NCI-H526 (cell line): ENCODE measurements at regions not wholly inside any gene's neighbourhood (a gene's known extent, or its start where the extent isn't known, plus 50 kb on each side); places are given as distances from the start of the nearest gene placed in this dataset.
A peak's percentile ranks its signal among the peaks of the same experiment; 100 is the strongest.
"Not testable (repeated sequence)": the region's sequence is repeated elsewhere in the genome, so short reads cannot be mapped to it uniquely, and the experiment has no call there.

Experiments used
- DNase-seq, 2 experiments: peaks; one replicate each; lab custom pipeline; 2025; lab: John Stamatoyannopoulos, UW

GRCh38 chr3:130569461-130570365 lies 52.7 kb downstream of the COL6A6 start:
- peak; percentile 50 to 56 for DNase-seq

DNA sequence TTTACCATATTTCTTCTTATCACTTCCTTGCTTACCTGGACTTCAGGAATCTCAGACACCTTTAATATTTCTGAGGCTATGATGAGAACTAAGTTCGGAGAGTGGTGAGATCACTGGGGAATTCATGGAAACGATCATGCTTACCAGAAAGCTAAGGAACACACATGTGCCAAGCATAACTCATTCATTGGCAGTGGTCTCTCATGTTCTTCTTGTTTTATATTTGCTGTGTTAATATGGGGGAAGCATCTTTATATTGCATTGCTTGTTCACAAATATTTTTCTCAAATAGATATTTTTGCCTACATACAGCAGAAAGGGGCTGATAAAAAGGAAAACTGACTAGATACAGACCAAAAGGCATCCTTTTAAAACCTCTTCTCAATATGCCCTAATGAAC lies 55.8 kb downstream of the COL6A6 start:
- no peak for DNase-seq

DNA sequence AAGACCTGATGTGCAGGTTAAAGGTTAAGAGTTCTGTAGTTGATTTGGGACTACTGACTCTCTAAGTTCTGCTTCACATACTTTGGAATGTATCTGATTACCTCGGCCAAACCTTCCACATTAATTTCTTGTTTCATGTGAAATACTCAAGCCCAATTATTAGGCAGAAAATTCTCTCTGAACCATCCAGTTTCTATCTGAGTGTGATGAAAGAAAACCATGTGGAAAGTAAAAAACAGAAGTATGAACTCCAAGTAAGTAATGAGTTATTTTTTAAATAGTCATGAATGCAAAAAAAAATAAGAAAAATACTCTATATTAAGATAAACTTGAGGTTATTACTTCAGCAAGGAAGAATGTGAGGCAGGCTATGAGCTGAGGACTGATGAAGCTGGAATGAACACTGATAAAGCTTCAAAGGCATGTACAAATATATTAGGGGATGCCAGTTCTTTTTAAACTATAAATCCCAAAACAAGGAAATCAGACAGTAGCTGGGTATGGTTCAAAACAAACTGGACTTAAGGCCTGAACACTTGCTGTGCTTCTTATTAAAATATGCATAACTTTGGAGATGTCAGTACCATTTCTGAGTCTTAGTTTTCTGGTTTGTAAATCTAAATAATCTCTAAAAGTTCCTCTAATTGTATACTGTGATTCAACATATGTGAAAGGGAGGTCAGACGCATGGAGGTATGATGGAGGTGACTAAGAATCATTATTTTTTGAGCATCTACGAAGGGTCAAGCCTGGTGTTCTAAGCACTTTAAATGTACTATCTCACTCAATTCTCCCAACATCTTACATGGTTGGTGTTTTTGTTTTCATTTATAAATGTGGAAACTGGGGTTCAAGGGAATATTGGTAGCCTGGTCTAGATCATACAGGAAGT lies 59.6 kb downstream of the COL6A6 start:
- DNase-seq: no peak

- DNase-seq: no peak
These were observed 65.6 kb downstream of the COL6A6 start for GRCh38 chr3:130582457-130583153.

GRCh38 chr3:130594749-130595148 lies 77.8 kb downstream of the COL6A6 start:
- not testable (repeated sequence) for DNase-seq

- no peak for DNase-seq
These were observed 79.5 kb downstream of the COL6A6 start for GRCh38 chr3:130596484-130596883.

- no peak for DNase-seq
These were observed 84.5 kb downstream of the COL6A6 start for GRCh38 chr3:130601442-130601971.

GRCh38 chr3:130604806-130605205 lies 87.8 kb downstream of the COL6A6 start:
- DNase-seq: no peak

DNA sequence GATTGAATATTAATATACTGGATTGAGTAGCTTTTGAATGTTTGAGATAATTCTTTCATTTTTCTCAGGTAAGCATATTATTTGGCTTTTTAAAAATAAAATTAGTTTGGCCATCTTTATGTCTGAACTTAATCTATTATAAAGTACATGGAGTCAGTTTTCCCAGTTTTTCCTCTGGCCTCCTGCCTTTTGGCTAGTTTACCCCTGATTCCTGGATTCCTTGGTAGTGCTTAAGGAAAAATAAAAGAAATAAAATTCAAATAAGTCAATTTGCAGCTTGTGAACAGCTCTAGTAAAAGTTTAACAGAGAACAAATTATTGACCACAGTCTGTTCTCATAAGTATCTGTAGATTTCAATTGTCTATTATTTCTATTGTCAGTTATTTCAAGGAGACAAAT lies 89.4 kb downstream of the COL6A6 start:
- DNase-seq: no peak

GRCh38 chr3:130607553-130608154 lies 90.7 kb downstream of the COL6A6 start:
- no peak for DNase-seq

- DNase-seq: no peak
These were observed 92.4 kb downstream of the COL6A6 start for GRCh38 chr3:130609166-130609979.

DNA sequence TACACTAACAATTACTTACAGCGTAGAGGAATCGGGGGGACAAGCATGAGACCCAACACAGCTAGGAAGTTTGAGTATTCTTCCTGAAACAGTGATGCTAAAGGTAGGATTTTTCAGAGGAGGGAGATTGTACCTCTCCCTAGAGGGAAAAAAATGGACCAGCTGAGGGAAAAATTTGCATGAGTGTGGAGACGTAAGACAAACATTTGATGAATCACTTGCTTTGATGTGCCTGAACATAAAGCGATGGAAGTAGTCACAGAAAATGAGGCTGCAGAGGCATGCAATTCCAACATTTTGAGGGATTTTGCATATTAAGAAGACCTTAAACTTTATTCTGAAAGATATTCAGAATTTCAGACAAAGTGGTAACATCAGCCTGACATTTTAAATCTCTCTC lies 102.2 kb downstream of the COL6A6 start:
- peak in 1 of 2 experiments; percentile 5 for DNase-seq

GRCh38 chr3:130621824-130622223 lies 104.8 kb downstream of the COL6A6 start:
- no peak for DNase-seq

GRCh38 chr3:130626049-130626448 lies 109.1 kb downstream of the COL6A6 start:
- DNase-seq: no peak

- DNase-seq: no peak
These were observed 110.3 kb downstream of the COL6A6 start for GRCh38 chr3:130627143-130627855.

- DNase-seq: no peak
These were observed 110.9 kb downstream of the COL6A6 start for GRCh38 chr3:130627882-130628281.
